H9 (cell line): ENCODE measurements at regions not wholly inside any gene's neighbourhood (a gene's known extent, or its start where the extent isn't known, plus 50 kb on each side); places are given as distances from the start of the nearest gene placed in this dataset.

Experiments used
- DNase-seq: peaks from one replicate; pipeline ENCODE4 v3.0.0-alpha.2; 2017
- H2AFZ ChIP-seq: one replicate; pipeline ENCODE4 v1.6.1; 2013; ENCODE audit warnings: mild to moderate bottlenecking, low read length, control low read depth, moderate library complexity
- H2AK5ac ChIP-seq: 2 replicates; pipeline ENCODE4 v1.6.1; 2013; ENCODE audit warnings: low read length, control low read depth, mixed read lengths; ENCODE audit not compliant: insufficient read length
- H2BK120ac ChIP-seq: one replicate; pipeline ENCODE4 v1.6.1; 2013; ENCODE audit warnings: low read depth, mild to moderate bottlenecking, low read length, control low read depth, inconsistent platforms; ENCODE audit not compliant: poor library complexity, severe bottlenecking
- H2BK12ac ChIP-seq: 2 replicates; pipeline ENCODE4 v1.6.1; 2013; ENCODE audit warnings: low read length, control low read depth, mixed read lengths, low read depth; ENCODE audit not compliant: insufficient read length
- H2BK15ac ChIP-seq: 2 replicates; pipeline ENCODE4 v1.6.1; 2013; ENCODE audit warnings: low read depth, low read length, control low read depth
- H2BK20ac ChIP-seq: one replicate; pipeline ENCODE4 v1.6.1; 2013; ENCODE audit warnings: low read depth, mild to moderate bottlenecking, low read length, control low read depth, inconsistent platforms; ENCODE audit not compliant: poor library complexity, severe bottlenecking
- H2BK5ac ChIP-seq: 2 replicates; pipeline ENCODE4 v1.6.1; 2013; ENCODE audit warnings: low read length, control low read depth, mixed read lengths; ENCODE audit not compliant: insufficient read length
- H3K14ac ChIP-seq: 2 replicates; pipeline ENCODE4 v1.6.1; 2013; ENCODE audit warnings: low read length, control low read depth; ENCODE audit not compliant: insufficient read depth
- H3K18ac ChIP-seq: 2 replicates; pipeline ENCODE4 v1.6.1; 2013; ENCODE audit warnings: low read depth, mild to moderate bottlenecking, mixed read lengths, low read length, control low read depth; ENCODE audit not compliant: insufficient read length
- H3K23ac ChIP-seq: 2 replicates; pipeline ENCODE4 v1.6.1; 2013; ENCODE audit warnings: low read length, control low read depth, mixed read lengths, low read depth; ENCODE audit not compliant: insufficient read length
- H3K23me2 ChIP-seq: 2 replicates; pipeline ENCODE4 v1.6.1; 2013; ENCODE audit warnings: low read depth, mild to moderate bottlenecking, mixed read lengths, low read length, control low read depth; ENCODE audit not compliant: insufficient read length, poor library complexity, severe bottlenecking
- H3K27ac ChIP-seq: 2 replicates; pipeline ENCODE4 v1.5.1; 2013; ENCODE audit warnings: low read length, control low read depth, mixed read lengths, low read depth; ENCODE audit not compliant: insufficient read length
- H3K27me3 ChIP-seq: 2 replicates; pipeline ENCODE4 v1.6.1; 2013; ENCODE audit warnings: low read length, control low read depth, inconsistent platforms; ENCODE audit not compliant: insufficient read depth
- H3K4ac ChIP-seq: 2 replicates; pipeline ENCODE4 v1.6.1; 2013; ENCODE audit warnings: low read depth, mild to moderate bottlenecking, control low read depth, inconsistent platforms, low read length, moderate library complexity
- H3K4me1 ChIP-seq: 2 replicates; pipeline ENCODE4 v1.6.1; 2013; ENCODE audit warnings: low read length, control low read depth, inconsistent platforms; ENCODE audit not compliant: insufficient read depth
- H3K4me2 ChIP-seq: 2 replicates; pipeline ENCODE4 v1.6.1; 2013; ENCODE audit warnings: low read length, control low read depth, mixed read lengths; ENCODE audit not compliant: insufficient read length, insufficient read depth
- H3K56ac ChIP-seq: 2 replicates; pipeline ENCODE4 v1.6.1; 2013; ENCODE audit warnings: low read depth, mild to moderate bottlenecking, mixed read lengths, low read length, control low read depth; ENCODE audit not compliant: insufficient read length
- H3K79me1 ChIP-seq: 2 replicates; pipeline ENCODE4 v1.6.1; 2013; ENCODE audit warnings: low read depth, mild to moderate bottlenecking, moderate library complexity, low read length, control low read depth, inconsistent platforms; ENCODE audit not compliant: insufficient read depth, poor library complexity, severe bottlenecking
- H3K79me2 ChIP-seq: 2 replicates; pipeline ENCODE4 v1.6.1; 2013; ENCODE audit warnings: low read length, control low read depth, inconsistent platforms; ENCODE audit not compliant: insufficient read depth
- H3K9ac ChIP-seq: 2 replicates; pipeline ENCODE4 v1.6.1; 2013; ENCODE audit warnings: low read length, control low read depth, mixed read lengths; ENCODE audit not compliant: insufficient read length; ENCODE audit errors: extremely low read depth
- H3K9me3 ChIP-seq: one replicate; pipeline ENCODE4 v1.6.1; 2013; ENCODE audit warnings: low read depth, low read length, inconsistent platforms; ENCODE audit not compliant: control insufficient read depth
- H3T11ph ChIP-seq: one replicate; pipeline ENCODE4 v1.6.1; 2013; ENCODE audit warnings: mild to moderate bottlenecking, low read length, control low read depth, inconsistent platforms
- H4K20me1 ChIP-seq: one replicate; pipeline ENCODE4 v1.6.1; 2013; ENCODE audit not compliant: control insufficient read depth, insufficient read length, insufficient read depth
- H4K5ac ChIP-seq: 2 replicates; pipeline ENCODE4 v1.6.1; 2013; ENCODE audit warnings: low read depth, mild to moderate bottlenecking, mixed read lengths, low read length, control low read depth; ENCODE audit not compliant: insufficient read length
- H4K8ac ChIP-seq: replicated peaks from 2 replicates; pipeline ENCODE4 v1.6.1; 2013; ENCODE audit warnings: low read length, control low read depth, mixed read lengths, low read depth; ENCODE audit not compliant: insufficient read length
- H4K91ac ChIP-seq: 2 replicates; pipeline ENCODE4 v1.6.1; 2013; ENCODE audit warnings: low read depth, mild to moderate bottlenecking, moderate library complexity, mixed read lengths, low read length, control low read depth; ENCODE audit not compliant: insufficient read length
- H3K27ac Mint-ChIP-seq, 3 experiments: 2 replicates in 2 of 3; 3 replicates in 1 of 3; pipeline ENCODE4 v1.8.0; 2020 to 2021; ENCODE audit warnings: mixed read lengths in 3 of 3, mild to moderate bottlenecking in 1 of 3, moderate library complexity in 1 of 3
- H3K27me3 Mint-ChIP-seq: 2 replicates; pipeline ENCODE4 v1.8.0; 2021; ENCODE audit warnings: low read depth, mild to moderate bottlenecking, moderate library complexity, mixed read lengths
- H3K36me3 Mint-ChIP-seq, 3 experiments: 2 replicates in 2 of 3; 3 replicates in 1 of 3; pipeline ENCODE4 v1.8.0; 2020 to 2021; ENCODE audit warnings: low read depth in 3 of 3, mixed read lengths in 3 of 3; ENCODE audit not compliant: insufficient read depth in 1 of 3
- H3K4me1 Mint-ChIP-seq, 2 experiments: 2 replicates each; pipeline ENCODE4 v1.8.0; 2020; ENCODE audit warnings: mixed read lengths in 2 of 2
- H3K4me3 Mint-ChIP-seq, 2 experiments: 2 replicates in 1 of 2; 3 replicates in 1 of 2; pipeline ENCODE4 v1.8.0; 2020 to 2021; ENCODE audit warnings: mild to moderate bottlenecking in 2 of 2, mixed read lengths in 2 of 2, moderate library complexity in 1 of 2
- H3K9me3 Mint-ChIP-seq, 2 experiments: 2 replicates in 1 of 2; 3 replicates in 1 of 2; pipeline ENCODE4 v1.8.0; 2020; ENCODE audit warnings: mild to moderate bottlenecking in 2 of 2, mixed read lengths in 2 of 2, moderate library complexity in 1 of 2
- CTCF ChIP-seq: fragments of 200-600 bp; sonication (generic); conservative IDR thresholded peaks from 3 replicates; pipeline ENCODE4 v1.8.0; 2021; ENCODE audit warnings: antibody characterized with exemption, mild to moderate bottlenecking
- WGBS: extraction: QIAGEN DNeasy Blood & Tissue Kit; methylation state at CpG from one replicate; pipeline ENCODE4 v1.1.7; 2013; ENCODE audit warnings: missing lambda C conversion rate, low lambda C conversion rate, mixed read lengths; ENCODE audit not compliant: insufficient read length; ENCODE audit errors: extremely low coverage; 5-methylcytosine and 5-hydroxymethylcytosine counted together

- H4K5ac ChIP-seq: no peak overlapping the region
- no peak overlapping the region for H2BK120ac ChIP-seq
- H2BK20ac ChIP-seq: no peak overlapping the region
- no peaks in the 10 kb centered on the region for H3K36me3 Mint-ChIP-seq
- H3K9me3 ChIP-seq: no peaks in the 10 kb centered on the region
- no peaks in the 10 kb centered on the region for H3K79me2 ChIP-seq
- H4K91ac ChIP-seq: no peak overlapping the region
- H3K9ac ChIP-seq: no peak overlapping the region
- DNase-seq: no peak
- H3K56ac ChIP-seq: no peak overlapping the region
- H3K23ac ChIP-seq: no peak overlapping the region
- H3K18ac ChIP-seq: no peak overlapping the region
- no peak overlapping the region for H3K4ac ChIP-seq
- H3K4me1 ChIP-seq: no peaks in the 10 kb centered on the region
- no peak overlapping the region for H3K27ac ChIP-seq
- no peaks in the 10 kb centered on the region for H4K20me1 ChIP-seq
- no peak overlapping the region for H2BK15ac ChIP-seq
- H3K27ac Mint-ChIP-seq: no peak overlapping the region
- H3K4me3 Mint-ChIP-seq: no peak overlapping the region
- no peak overlapping the region for H2BK5ac ChIP-seq
- no CpG with 5 or more reads among the region's 2 CpGs for WGBS
- TF ChIP-seq CTCF: no peak
- H3K14ac ChIP-seq: no peak overlapping the region
- no peaks in the 10 kb centered on the region for H3K23me2 ChIP-seq
- H2AK5ac ChIP-seq: no peak overlapping the region
- H3K27me3 ChIP-seq: no peaks in the 10 kb centered on the region
- no peaks in the 10 kb centered on the region for H3K79me1 ChIP-seq
- no peak overlapping the region for H3T11ph ChIP-seq
- no peak overlapping the region for H3K4me2 ChIP-seq
- no peak overlapping the region for H2AFZ ChIP-seq
- no peak overlapping the region for H4K8ac ChIP-seq
- H2BK12ac ChIP-seq: no peak overlapping the region
- no peaks in the 10 kb centered on the region for H3K9me3 Mint-ChIP-seq
- no peaks in the 10 kb centered on the region for H3K27me3 Mint-ChIP-seq
- no peaks in the 10 kb centered on the region for H3K4me1 Mint-ChIP-seq
These were observed 97.9 kb upstream of the EEA1 start for GRCh38 chr12:93027041-93027440.
